Gastrocnemius medialis (tissue), 4 donors: ENCODE measurements at regions not wholly inside any gene's neighbourhood (a gene's known extent, or its start where the extent isn't known, plus 50 kb on each side); places are given as distances from the start of the nearest gene placed in this dataset.

Experiments
- POLR2A ChIP-seq, 2 donors: fragments of 450-650 bp; IDR thresholded peaks; one replicate each; pipeline ENCODE4 v1.6.1; 2017; ENCODE audit warnings: antibody characterized with exemption in 2 of 2, mild to moderate bottlenecking in 2 of 2, moderate library complexity in 2 of 2
- TF ChIP-seq, protein P1 (sequence below), 5 experiments: fragments of 450-650 bp in 3 of 5; fragments of 200-600 bp in 2 of 5; sonication (generic) in 2 of 5; IDR thresholded peaks in 4 of 5; conservative IDR thresholded peaks in 1 of 5; 1 replicate in 4 of 5; 2 replicates in 1 of 5; pipeline ENCODE4 v1.5.1; 2016 to 2019; ENCODE audit warnings: antibody characterized with exemption in 5 of 5, mild to moderate bottlenecking in 3 of 5, moderate library complexity in 3 of 5

DNA sequence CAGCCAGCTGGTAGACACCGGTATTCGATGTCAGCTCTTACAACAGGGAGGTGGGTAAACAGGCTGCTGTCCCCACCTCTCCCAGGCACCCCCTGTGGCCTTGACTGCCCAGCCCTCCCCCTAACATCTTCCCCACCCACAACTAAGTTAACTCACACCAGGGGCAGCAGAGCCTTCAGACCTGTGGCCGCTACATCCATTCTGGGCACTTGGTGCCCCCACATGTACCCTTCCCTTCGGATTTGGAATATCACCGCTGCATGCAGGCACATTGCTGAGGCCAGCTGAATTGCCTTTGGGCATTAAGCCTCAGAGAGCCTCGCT is 130.3 kb downstream of the MYCN start:
- TF ChIP-seq POLR2A (IDR thresholded peaks at IDR 0.05), result no peak
- TF ChIP-seq, protein P1, sequence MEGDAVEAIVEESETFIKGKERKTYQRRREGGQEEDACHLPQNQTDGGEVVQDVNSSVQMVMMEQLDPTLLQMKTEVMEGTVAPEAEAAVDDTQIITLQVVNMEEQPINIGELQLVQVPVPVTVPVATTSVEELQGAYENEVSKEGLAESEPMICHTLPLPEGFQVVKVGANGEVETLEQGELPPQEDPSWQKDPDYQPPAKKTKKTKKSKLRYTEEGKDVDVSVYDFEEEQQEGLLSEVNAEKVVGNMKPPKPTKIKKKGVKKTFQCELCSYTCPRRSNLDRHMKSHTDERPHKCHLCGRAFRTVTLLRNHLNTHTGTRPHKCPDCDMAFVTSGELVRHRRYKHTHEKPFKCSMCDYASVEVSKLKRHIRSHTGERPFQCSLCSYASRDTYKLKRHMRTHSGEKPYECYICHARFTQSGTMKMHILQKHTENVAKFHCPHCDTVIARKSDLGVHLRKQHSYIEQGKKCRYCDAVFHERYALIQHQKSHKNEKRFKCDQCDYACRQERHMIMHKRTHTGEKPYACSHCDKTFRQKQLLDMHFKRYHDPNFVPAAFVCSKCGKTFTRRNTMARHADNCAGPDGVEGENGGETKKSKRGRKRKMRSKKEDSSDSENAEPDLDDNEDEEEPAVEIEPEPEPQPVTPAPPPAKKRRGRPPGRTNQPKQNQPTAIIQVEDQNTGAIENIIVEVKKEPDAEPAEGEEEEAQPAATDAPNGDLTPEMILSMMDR (IDR thresholded peaks at IDR 0.05 in 4 of 5, conservative IDR thresholded peaks at IDR 0.05 in 1 of 5), result no peak
